Endothelial cell (in vitro differentiated cells): ENCODE measurements at regions not wholly inside any gene's neighbourhood (a gene's known extent, or its start where the extent isn't known, plus 50 kb on each side); places are given as distances from the start of the nearest gene placed in this dataset.

Source experiments
- DNase-seq: peaks from one replicate; pipeline ENCODE4 v3.0.0; 2021; ENCODE audit warnings: low spot score
- H3K27ac Mint-ChIP-seq: one replicate; pipeline ENCODE4 v1.8.0; 2021; ENCODE audit warnings: mixed read lengths, inconsistent platforms; ENCODE audit not compliant: unreplicated experiment
- H3K27me3 Mint-ChIP-seq: one replicate; pipeline ENCODE4 v1.8.0; 2021; ENCODE audit warnings: mild to moderate bottlenecking, moderate library complexity, mixed read lengths, inconsistent platforms; ENCODE audit not compliant: unreplicated experiment
- H3K36me3 Mint-ChIP-seq: one replicate; pipeline ENCODE4 v1.8.0; 2021; ENCODE audit warnings: mild to moderate bottlenecking, low read depth, mixed read lengths, inconsistent platforms; ENCODE audit not compliant: unreplicated experiment
- H3K4me1 Mint-ChIP-seq: one replicate; pipeline ENCODE4 v1.8.0; 2021; ENCODE audit warnings: mild to moderate bottlenecking, mixed read lengths, inconsistent platforms; ENCODE audit not compliant: unreplicated experiment
- H3K4me3 Mint-ChIP-seq: one replicate; pipeline ENCODE4 v1.8.0; 2021; ENCODE audit warnings: mild to moderate bottlenecking, mixed read lengths, inconsistent platforms; ENCODE audit not compliant: unreplicated experiment
- H3K9me3 Mint-ChIP-seq: one replicate; pipeline ENCODE4 v1.8.0; 2021; ENCODE audit warnings: mixed read lengths, inconsistent platforms; ENCODE audit not compliant: unreplicated experiment
- TF ChIP-seq, protein P1 (sequence below): fragments of 200-600 bp; sonication (generic); IDR thresholded peaks from one replicate; pipeline ENCODE4 v1.5.0; 2021; ENCODE audit warnings: antibody characterized with exemption; ENCODE audit not compliant: unreplicated experiment

DNA sequence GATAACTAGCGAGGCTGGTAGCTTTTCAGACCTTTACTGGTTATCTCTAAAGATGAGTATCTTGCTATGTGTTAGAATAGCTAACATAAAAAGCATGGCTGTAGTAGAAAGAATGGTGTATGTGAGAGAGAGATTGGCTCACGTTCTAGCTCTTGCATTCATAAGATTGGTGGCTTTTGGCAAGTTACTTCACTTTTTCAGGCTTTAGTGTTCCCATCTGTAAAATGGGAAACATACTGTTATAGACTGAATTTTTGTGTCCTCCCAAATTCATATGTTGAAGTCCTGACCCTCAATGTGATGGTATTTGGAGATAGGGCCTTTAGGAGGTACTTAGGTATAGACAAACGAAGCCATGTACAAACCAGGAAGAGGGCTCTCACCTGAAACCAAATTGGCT is 302.4 kb upstream of the KLF4 start:
- H3K27ac Mint-ChIP-seq: no peak overlapping the region
- no peak overlapping the region for H3K4me3 Mint-ChIP-seq
- no peaks in the 10 kb centered on the region for H3K9me3 Mint-ChIP-seq
- DNase-seq: no peak
- H3K4me1 Mint-ChIP-seq: no peaks in the 10 kb centered on the region
- H3K36me3 Mint-ChIP-seq: no peaks in the 10 kb centered on the region
- TF ChIP-seq, protein P1, sequence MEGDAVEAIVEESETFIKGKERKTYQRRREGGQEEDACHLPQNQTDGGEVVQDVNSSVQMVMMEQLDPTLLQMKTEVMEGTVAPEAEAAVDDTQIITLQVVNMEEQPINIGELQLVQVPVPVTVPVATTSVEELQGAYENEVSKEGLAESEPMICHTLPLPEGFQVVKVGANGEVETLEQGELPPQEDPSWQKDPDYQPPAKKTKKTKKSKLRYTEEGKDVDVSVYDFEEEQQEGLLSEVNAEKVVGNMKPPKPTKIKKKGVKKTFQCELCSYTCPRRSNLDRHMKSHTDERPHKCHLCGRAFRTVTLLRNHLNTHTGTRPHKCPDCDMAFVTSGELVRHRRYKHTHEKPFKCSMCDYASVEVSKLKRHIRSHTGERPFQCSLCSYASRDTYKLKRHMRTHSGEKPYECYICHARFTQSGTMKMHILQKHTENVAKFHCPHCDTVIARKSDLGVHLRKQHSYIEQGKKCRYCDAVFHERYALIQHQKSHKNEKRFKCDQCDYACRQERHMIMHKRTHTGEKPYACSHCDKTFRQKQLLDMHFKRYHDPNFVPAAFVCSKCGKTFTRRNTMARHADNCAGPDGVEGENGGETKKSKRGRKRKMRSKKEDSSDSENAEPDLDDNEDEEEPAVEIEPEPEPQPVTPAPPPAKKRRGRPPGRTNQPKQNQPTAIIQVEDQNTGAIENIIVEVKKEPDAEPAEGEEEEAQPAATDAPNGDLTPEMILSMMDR: no peak
- peaks cover 2% of the 10 kb centered on the region for H3K27me3 Mint-ChIP-seq

DNA sequence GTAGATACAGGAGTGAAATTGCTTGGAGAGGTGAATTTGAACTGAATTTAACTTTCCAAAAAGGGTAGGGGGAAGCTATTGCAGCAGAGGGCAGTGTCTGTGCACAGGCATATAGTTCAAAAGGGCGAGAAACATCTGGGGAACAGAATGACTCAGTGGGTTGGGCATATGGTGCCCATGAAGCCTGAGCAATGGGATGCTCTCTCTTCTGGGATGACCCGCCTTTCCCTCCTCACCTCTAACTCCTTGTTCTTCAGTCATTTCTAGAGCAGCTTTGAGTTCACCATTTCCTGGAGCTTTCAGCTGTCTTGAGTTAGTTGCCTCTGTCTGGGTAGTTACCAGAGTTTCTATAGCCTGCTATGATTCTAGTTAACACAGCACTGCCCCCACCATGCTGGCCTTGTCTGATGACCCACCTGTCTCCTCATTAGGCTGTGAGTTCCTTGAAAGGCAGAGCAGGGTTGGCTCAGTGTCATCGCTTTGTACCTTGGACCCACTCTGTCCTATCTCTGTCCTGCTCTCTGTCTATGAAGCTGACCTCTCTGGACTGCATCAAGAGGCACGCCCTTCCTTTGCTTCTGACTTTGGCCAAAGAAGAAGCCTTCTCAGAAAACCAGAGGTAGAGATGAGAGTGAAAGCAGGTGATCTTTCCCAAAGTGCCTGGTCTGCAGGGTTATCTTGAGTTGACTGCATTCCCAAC is 299.6 kb upstream of the KLF4 start:
- H3K9me3 Mint-ChIP-seq: no peaks in the 10 kb centered on the region
- TF ChIP-seq, protein P1: no peak
- H3K27ac Mint-ChIP-seq: no peak overlapping the region
- no peak overlapping the region for H3K4me3 Mint-ChIP-seq
- no peaks in the 10 kb centered on the region for H3K36me3 Mint-ChIP-seq
- H3K27me3 Mint-ChIP-seq: no peaks in the 10 kb centered on the region
- DNase-seq: no peak
- peaks cover 3% of the 10 kb centered on the region for H3K4me1 Mint-ChIP-seq

DNA sequence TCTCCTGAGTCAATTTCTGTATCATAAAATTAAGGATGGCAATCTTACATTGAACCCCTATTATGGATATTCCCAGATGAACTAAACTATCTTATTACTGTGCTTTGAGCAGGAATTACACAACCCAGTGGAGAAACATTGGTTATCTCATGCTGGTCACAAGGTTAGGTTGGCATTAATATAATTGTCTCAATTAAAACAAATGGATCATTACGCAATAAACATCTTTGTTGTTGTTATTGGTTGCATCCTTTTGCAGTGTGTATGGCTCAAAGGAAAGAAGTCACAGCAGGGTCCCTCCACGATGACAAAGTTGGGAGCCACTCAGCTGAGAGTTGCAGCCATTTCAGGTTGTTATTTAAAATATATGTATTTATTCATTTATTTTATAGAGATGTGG is 297.0 kb upstream of the KLF4 start:
- no peak overlapping the region for H3K4me3 Mint-ChIP-seq
- TF ChIP-seq, protein P1: no peak
- H3K27me3 Mint-ChIP-seq: no peaks in the 10 kb centered on the region
- H3K4me1 Mint-ChIP-seq: peaks cover 5% of the 10 kb centered on the region
- H3K27ac Mint-ChIP-seq: no peak overlapping the region
- H3K36me3 Mint-ChIP-seq: no peaks in the 10 kb centered on the region
- no peak for DNase-seq
- no peaks in the 10 kb centered on the region for H3K9me3 Mint-ChIP-seq

DNA sequence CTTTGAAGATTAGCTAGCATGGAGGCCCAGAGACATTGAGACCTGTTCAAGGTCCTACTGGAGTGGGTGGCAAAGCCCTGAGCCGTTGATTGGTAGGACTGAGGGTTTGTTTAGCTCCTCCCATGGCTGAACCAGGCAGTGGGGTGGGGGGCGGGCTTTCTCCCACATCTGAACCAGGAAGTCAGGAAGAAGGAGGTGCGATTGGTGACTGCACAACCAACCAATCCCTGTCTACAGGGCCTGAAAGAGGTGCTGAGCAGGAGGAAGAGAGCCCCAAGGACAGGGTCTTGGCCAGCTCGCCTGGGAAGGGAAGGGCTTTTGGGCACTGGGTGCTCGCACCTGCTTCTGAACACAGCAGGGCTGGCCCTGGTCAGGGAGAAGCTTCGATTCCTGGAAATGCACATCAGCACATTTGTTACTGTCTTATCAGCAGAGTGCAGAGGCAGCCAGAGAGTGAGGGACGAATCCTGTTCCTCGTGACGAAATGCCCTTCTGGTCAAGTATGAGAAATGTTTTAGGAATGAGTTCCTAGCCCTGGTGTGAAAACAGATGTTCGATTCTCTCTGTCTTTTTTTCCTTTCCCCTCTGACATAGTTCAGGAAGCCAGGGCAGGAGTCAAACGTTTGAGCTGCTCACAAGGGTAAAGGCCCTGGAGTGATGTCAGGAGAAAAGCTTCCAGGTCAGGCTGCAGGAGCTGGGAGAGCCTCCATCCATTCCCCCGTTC is 294.8 kb upstream of the KLF4 start:
- TF ChIP-seq, protein P1: no peak
- peaks cover 5% of the 10 kb centered on the region for H3K4me1 Mint-ChIP-seq
- no peaks in the 10 kb centered on the region for H3K27me3 Mint-ChIP-seq
- H3K27ac Mint-ChIP-seq: peak overlapping the region; percentile 30
- no peaks in the 10 kb centered on the region for H3K36me3 Mint-ChIP-seq
- no peaks in the 10 kb centered on the region for H3K9me3 Mint-ChIP-seq
- peak; percentile 24 for DNase-seq
- no peak overlapping the region for H3K4me3 Mint-ChIP-seq

DNA sequence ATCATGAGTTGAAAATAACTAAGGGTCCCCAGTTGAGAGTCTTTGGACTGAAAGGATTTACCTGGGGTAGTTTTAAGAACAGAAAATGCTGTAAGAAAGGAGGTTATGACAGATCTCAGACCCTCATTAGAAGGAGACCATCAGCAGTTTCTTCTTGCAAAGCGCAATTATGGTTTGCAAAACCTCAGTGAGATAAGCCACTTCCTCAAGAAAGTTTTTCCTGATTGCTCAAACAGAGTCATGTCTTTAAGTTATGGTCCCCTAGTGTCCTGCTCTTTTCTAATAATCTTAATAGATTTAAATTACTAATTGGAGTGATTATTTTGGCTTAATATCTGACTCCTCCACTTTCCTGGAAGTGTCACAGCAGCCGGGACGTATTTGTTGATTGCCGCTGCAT is 293.2 kb upstream of the KLF4 start:
- Mint-ChIP-seq H3K9me3 (no peaks in the 10 kb centered on the region), H3K4me3 (no peak overlapping the region), H3K4me1 (peaks cover 5% of the 10 kb centered on the region), H3K27ac (no peak overlapping the region), H3K27me3 (peaks cover 2% of the 10 kb centered on the region), H3K36me3 (no peaks in the 10 kb centered on the region)
- no peak for DNase-seq
- TF ChIP-seq, protein P1: no peak
